ENCODE measurements at regions not wholly inside any gene's neighbourhood (a gene's known extent, or its start where the extent isn't known, plus 50 kb on each side); places are given as distances from the start of the nearest gene placed in this dataset.

GRCh38 chr11:116696381-116696941 lies 76.3 kb downstream of the BUD13 start:
- Mint-ChIP-seq H3K27ac (ENCODE audit: unreplicated experiment) (no peak overlapping the region), H3K4me3 (ENCODE audit: unreplicated experiment) (no peak overlapping the region), H3K36me3 (ENCODE audit: insufficient read depth, unreplicated experiment) (no peaks in the 10 kb centered on the region), H3K27me3 (ENCODE audit: insufficient read depth, unreplicated experiment) (no peaks in the 10 kb centered on the region), H3K9me3 (ENCODE audit: unreplicated experiment) (no peaks in the 10 kb centered on the region), H3K4me1 (ENCODE audit: low read depth, unreplicated experiment) (no peaks in the 10 kb centered on the region)
- Histone ChIP-seq H3K36me3 (ENCODE audit: control insufficient read depth, insufficient read depth, low read length) (no peaks in the 10 kb centered on the region), H3K4me1 (peaks cover 27% of the 10 kb centered on the region), H3K27me3 (replicated peaks; ENCODE audit: control insufficient read depth, insufficient read depth, low read length) (no peaks in the 10 kb centered on the region), H3K9me3 (no peaks in the 10 kb centered on the region), H3K4me3 (ENCODE audit: low read depth, low read length) (no peak overlapping the region)
- POLR2A ChIA-PET, result no interaction called here
- BruUV-seq (replicated peaks), result no TSS peak
- DNase-seq, result peak in 1 of 2 experiments; percentile 36
- CTCF ChIA-PET, result no interaction called here
- intact Hi-C loops (cut with micrococcal nuclease; ENCODE audit: unreplicated experiment), result no loop called here
- TF ChIP-seq CTCF (IDR thresholded peaks at IDR 0.05; ENCODE audit: insufficient read depth in 1 of 2, low read depth in 1 of 2, low read length in 1 of 2, severe bottlenecking in 1 of 2, unreplicated experiment in 1 of 2), result no peak

- TF ChIP-seq CTCF (IDR thresholded peaks at IDR 0.05; ENCODE audit: insufficient read depth in 1 of 2, low read depth in 1 of 2, low read length in 1 of 2, severe bottlenecking in 1 of 2, unreplicated experiment in 1 of 2), result no peak
- Histone ChIP-seq H3K4me1 (peaks cover 27% of the 10 kb centered on the region), H3K36me3 (ENCODE audit: control insufficient read depth, insufficient read depth, low read length) (no peaks in the 10 kb centered on the region), H3K27me3 (replicated peaks; ENCODE audit: control insufficient read depth, insufficient read depth, low read length) (no peaks in the 10 kb centered on the region), H3K4me3 (ENCODE audit: low read depth, low read length) (no peak overlapping the region), H3K9me3 (no peaks in the 10 kb centered on the region)
- Mint-ChIP-seq H3K27ac (ENCODE audit: unreplicated experiment) (no peak overlapping the region), H3K4me3 (ENCODE audit: unreplicated experiment) (no peak overlapping the region), H3K9me3 (ENCODE audit: unreplicated experiment) (no peaks in the 10 kb centered on the region), H3K27me3 (ENCODE audit: insufficient read depth, unreplicated experiment) (no peaks in the 10 kb centered on the region), H3K4me1 (ENCODE audit: low read depth, unreplicated experiment) (no peaks in the 10 kb centered on the region), H3K36me3 (ENCODE audit: insufficient read depth, unreplicated experiment) (no peaks in the 10 kb centered on the region)
- CTCF ChIA-PET, result interaction anchor here (0.6 kb wide), 1 partner anchor 196 kb away, joined by 3 read pairs; no protein-coding TSS in a partner anchor
- DNase-seq, result no peak
- no TSS peak for BruUV-seq (replicated peaks)
- POLR2A ChIA-PET, result no interaction called here
- intact Hi-C loops (cut with micrococcal nuclease; ENCODE audit: unreplicated experiment), result no loop called here
These were observed 77.0 kb downstream of the BUD13 start for GRCh38 chr11:116695657-116696254.

- H3K9me3 ChIP-seq, result no peaks in the 10 kb centered on the region
- H3K36me3 Mint-ChIP-seq (ENCODE audit: insufficient read depth, unreplicated experiment), result no peaks in the 10 kb centered on the region
- ChIA-PET POLR2A (interaction anchor here (0.5 kb wide), 1 partner anchor 45 kb away, joined by 3 read pairs; no protein-coding TSS in a partner anchor), CTCF (interaction anchor here (0.6 kb wide), 1 partner anchor 195 kb away, joined by 3 read pairs; no protein-coding TSS in a partner anchor)
- H3K27me3 Mint-ChIP-seq (ENCODE audit: insufficient read depth, unreplicated experiment), result no peaks in the 10 kb centered on the region
- BruUV-seq (replicated peaks), result no TSS peak
- no peak overlapping the region for H3K4me3 Mint-ChIP-seq (ENCODE audit: unreplicated experiment)
- H3K4me3 ChIP-seq (ENCODE audit: low read depth, low read length), result no peak overlapping the region
- no peak overlapping the region for H3K27ac Mint-ChIP-seq (ENCODE audit: unreplicated experiment)
- no peaks in the 10 kb centered on the region for H3K4me1 Mint-ChIP-seq (ENCODE audit: low read depth, unreplicated experiment)
- peaks cover 27% of the 10 kb centered on the region for H3K4me1 ChIP-seq
- TF ChIP-seq CTCF (IDR thresholded peaks at IDR 0.05; ENCODE audit: insufficient read depth in 1 of 2, low read depth in 1 of 2, low read length in 1 of 2, severe bottlenecking in 1 of 2, unreplicated experiment in 1 of 2), result no peak
- H3K9me3 Mint-ChIP-seq (ENCODE audit: unreplicated experiment), result no peaks in the 10 kb centered on the region
- H3K27me3 ChIP-seq (replicated peaks; ENCODE audit: control insufficient read depth, insufficient read depth, low read length), result no peaks in the 10 kb centered on the region
- intact Hi-C loops (cut with micrococcal nuclease; ENCODE audit: unreplicated experiment), result loop anchor here (5.0 kb wide), 1 partner anchor 418 kb away; no protein-coding TSS in a partner anchor
- no peaks in the 10 kb centered on the region for H3K36me3 ChIP-seq (ENCODE audit: control insufficient read depth, insufficient read depth, low read length)
- DNase-seq, result peak in 1 of 2 experiments; percentile 36
These were observed 77.8 kb downstream of the BUD13 start for GRCh38 chr11:116694815-116695590.

Data from Caco-2 (cell line).